Suprapubic skin (tissue), 4 donors: ENCODE measurements at regions not wholly inside any gene's neighbourhood (a gene's known extent, or its start where the extent isn't known, plus 50 kb on each side); places are given as distances from the start of the nearest gene placed in this dataset.

Source experiments
- DNase-seq, 2 donors: peaks; one replicate each; pipeline ENCODE4 v3.0.0-alpha.2; 2019; ENCODE audit warnings: low spot score in 2 of 2
- H3K27ac ChIP-seq: fragments of 200-600 bp; sonication (generic); one replicate; pipeline ENCODE4 v1.5.1; 2019
- H3K27me3 ChIP-seq: fragments of 200-600 bp; sonication (generic); one replicate; pipeline ENCODE4 v1.5.1; 2019
- H3K36me3 ChIP-seq: fragments of 200-600 bp; sonication (generic); one replicate; pipeline ENCODE4 v1.5.1; 2019
- H3K4me1 ChIP-seq: fragments of 200-600 bp; sonication (generic); one replicate; pipeline ENCODE4 v1.5.1; 2019
- H3K4me3 ChIP-seq: fragments of 200-600 bp; sonication (generic); one replicate; pipeline ENCODE4 v1.5.1; 2019; ENCODE audit warnings: mild to moderate bottlenecking
- H3K9me3 ChIP-seq: fragments of 200-600 bp; sonication (generic); one replicate; pipeline ENCODE4 v1.5.1; 2019
- EP300 ChIP-seq: sonication (generic); formaldehyde crosslinking; IDR thresholded peaks from one replicate; pipeline ENCODE4 v1.6.1; 2017; ENCODE audit warnings: antibody characterized with exemption
- POLR2A ChIP-seq, 2 donors: fragments of 450-650 bp; IDR thresholded peaks; one replicate each; pipeline ENCODE4 v1.6.1; 2017; ENCODE audit warnings: antibody characterized with exemption in 2 of 2, mild to moderate bottlenecking in 2 of 2, moderate library complexity in 2 of 2
- POLR2AphosphoS5 ChIP-seq, 3 donors: sonication (generic); formaldehyde crosslinking; IDR thresholded peaks; one replicate each; pipeline ENCODE4 v1.6.1; 2017; ENCODE audit warnings: antibody characterized with exemption in 3 of 3
- WGBS: methylation state at CpG from one replicate; pipeline ENCODE4 v1.1.5; 2018; 5-methylcytosine and 5-hydroxymethylcytosine counted together
- TF ChIP-seq, protein P1 (sequence below), 2 donors: fragments of 200-600 bp in 1 of 2; fragments of 450-650 bp in 1 of 2; sonication (generic) in 1 of 2; IDR thresholded peaks; one replicate each; pipeline ENCODE4 v1.5.1; 2016 to 2019; ENCODE audit warnings: antibody characterized with exemption in 2 of 2, mild to moderate bottlenecking in 1 of 2, moderate library complexity in 1 of 2

DNA sequence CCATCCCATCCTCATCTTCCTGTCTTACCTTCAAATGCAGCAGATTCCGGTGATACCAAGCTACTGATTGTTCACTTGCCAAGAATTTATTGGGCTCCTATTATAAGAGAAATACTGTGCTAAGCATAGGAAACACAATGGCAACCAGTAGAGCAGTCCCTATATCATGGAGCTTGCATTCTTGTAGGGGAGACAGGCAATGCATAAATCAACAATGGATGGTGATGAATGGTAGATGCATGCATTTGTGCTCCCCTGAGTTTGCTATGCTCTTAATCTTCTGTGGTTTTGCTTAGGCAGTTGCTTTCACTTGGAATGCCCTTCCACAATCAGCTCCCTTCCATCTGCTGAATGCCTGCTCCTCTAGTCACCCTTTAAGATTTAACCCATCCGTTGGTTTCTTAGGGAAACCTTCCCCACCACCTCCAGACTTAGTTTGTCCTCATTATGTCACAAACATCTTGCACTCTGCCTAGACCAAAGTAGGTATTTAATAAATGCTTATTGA, 200.2 kb upstream of the TOX3 start:
- Histone ChIP-seq H3K27ac (no peak overlapping the region), H3K27me3 (no peaks in the 10 kb centered on the region), H3K9me3 (no peaks in the 10 kb centered on the region), H3K4me3 (no peak overlapping the region), H3K36me3 (no peaks in the 10 kb centered on the region), H3K4me1 (no peaks in the 10 kb centered on the region)
- WGBS, result 79% methylated on average over 2 of the region's 2 CpGs
- TF ChIP-seq EP300, result no peak
- TF ChIP-seq, protein P1, sequence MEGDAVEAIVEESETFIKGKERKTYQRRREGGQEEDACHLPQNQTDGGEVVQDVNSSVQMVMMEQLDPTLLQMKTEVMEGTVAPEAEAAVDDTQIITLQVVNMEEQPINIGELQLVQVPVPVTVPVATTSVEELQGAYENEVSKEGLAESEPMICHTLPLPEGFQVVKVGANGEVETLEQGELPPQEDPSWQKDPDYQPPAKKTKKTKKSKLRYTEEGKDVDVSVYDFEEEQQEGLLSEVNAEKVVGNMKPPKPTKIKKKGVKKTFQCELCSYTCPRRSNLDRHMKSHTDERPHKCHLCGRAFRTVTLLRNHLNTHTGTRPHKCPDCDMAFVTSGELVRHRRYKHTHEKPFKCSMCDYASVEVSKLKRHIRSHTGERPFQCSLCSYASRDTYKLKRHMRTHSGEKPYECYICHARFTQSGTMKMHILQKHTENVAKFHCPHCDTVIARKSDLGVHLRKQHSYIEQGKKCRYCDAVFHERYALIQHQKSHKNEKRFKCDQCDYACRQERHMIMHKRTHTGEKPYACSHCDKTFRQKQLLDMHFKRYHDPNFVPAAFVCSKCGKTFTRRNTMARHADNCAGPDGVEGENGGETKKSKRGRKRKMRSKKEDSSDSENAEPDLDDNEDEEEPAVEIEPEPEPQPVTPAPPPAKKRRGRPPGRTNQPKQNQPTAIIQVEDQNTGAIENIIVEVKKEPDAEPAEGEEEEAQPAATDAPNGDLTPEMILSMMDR (IDR thresholded peaks at IDR 0.05), result no peak
- no peak for TF ChIP-seq POLR2A (IDR thresholded peaks at IDR 0.05)
- TF ChIP-seq POLR2AphosphoS5 (IDR thresholded peaks at IDR 0.05), result no peak
- DNase-seq, result no peak

DNA sequence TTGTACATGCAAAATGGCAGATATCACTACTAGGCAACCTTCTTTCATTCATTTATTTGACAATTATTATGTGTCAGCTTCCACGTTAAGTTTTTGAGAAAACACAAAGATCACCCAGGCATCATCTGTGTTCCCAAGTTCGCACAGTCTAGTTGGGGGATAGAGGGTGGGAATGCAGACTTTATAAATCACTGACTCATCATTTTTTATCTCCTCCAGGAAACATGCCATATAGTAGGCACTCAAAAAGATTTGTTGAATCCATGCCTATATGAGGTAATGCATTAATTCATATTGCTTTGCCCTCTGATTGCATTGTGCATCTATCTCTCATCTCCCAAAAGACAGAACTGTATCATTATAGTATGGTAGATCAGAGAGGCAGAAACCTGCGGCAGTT, 196.8 kb upstream of the TOX3 start:
- no peaks in the 10 kb centered on the region for H3K27me3 ChIP-seq
- no peak for TF ChIP-seq POLR2A (IDR thresholded peaks at IDR 0.05)
- no peak for TF ChIP-seq POLR2AphosphoS5 (IDR thresholded peaks at IDR 0.05)
- TF ChIP-seq, protein P1 (IDR thresholded peaks at IDR 0.05), result no peak
- TF ChIP-seq EP300, result no peak
- no peaks in the 10 kb centered on the region for H3K4me1 ChIP-seq
- no peak for DNase-seq
- H3K27ac ChIP-seq, result no peak overlapping the region
- no peaks in the 10 kb centered on the region for H3K9me3 ChIP-seq
- no peak overlapping the region for H3K4me3 ChIP-seq
- no peaks in the 10 kb centered on the region for H3K36me3 ChIP-seq
- WGBS, result 89% methylated on average over 3 of the region's 3 CpGs

DNA sequence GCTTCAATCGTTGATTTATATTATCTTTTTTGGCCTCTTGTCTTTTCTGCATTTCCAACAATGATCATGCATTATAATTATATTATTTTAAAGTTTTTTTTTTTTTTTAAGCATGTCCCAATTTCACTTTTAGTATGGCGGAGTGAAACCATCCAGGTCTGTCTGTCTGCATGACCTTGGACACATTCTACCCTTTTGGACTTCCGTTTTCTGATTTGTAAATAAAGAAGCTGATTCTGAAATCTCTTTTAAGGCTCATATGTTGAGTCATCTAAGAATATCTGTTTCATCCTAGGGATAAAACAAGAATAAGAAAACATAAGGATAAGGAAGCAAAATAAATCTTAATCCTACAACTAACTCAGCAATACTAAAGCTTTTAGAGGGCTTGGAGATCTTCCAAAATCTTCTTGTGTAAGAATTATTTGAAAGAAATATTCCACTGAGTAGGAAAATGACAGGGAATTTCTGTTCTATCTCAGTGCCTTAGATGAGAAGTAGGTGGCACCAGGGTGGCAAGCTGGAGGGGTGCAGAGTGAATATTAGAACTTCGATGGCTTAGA, 195.7 kb upstream of the TOX3 start:
- Histone ChIP-seq H3K4me1 (no peaks in the 10 kb centered on the region), H3K27ac (no peak overlapping the region), H3K27me3 (no peaks in the 10 kb centered on the region), H3K9me3 (no peaks in the 10 kb centered on the region), H3K4me3 (no peak overlapping the region), H3K36me3 (no peaks in the 10 kb centered on the region)
- DNase-seq, result no peak
- TF ChIP-seq POLR2A (IDR thresholded peaks at IDR 0.05) (no peak), EP300 (no peak), POLR2AphosphoS5 (IDR thresholded peaks at IDR 0.05) (no peak)
- TF ChIP-seq, protein P1 (IDR thresholded peaks at IDR 0.05), result no peak
- whole genome bisulfite sequencing, result 82% methylated on average over 4 of the region's 4 CpGs

DNA sequence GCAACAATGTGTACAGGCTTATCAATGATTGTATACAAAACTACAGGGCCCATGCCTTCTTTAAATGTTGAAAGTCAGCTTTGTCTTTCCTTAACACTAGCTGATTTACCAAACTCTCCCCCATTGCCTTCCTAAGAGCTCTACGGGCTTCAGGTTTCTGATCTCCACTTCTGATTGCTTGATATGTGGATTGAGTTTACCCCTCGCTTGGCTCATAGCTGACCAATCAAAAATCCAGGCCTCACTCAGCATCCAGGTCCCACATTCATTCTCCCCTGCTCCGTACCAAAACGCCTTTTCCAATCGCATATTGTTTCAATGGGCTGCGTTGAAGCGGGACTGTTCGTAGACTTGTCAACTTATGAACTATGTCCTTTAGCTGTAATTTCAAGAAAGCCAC, 195.1 kb upstream of the TOX3 start:
- Histone ChIP-seq H3K36me3 (no peaks in the 10 kb centered on the region), H3K4me1 (no peaks in the 10 kb centered on the region), H3K27me3 (no peaks in the 10 kb centered on the region), H3K4me3 (no peak overlapping the region), H3K27ac (no peak overlapping the region), H3K9me3 (no peaks in the 10 kb centered on the region)
- no peak for DNase-seq
- TF ChIP-seq, protein P1 (IDR thresholded peaks at IDR 0.05), result no peak
- TF ChIP-seq POLR2A (IDR thresholded peaks at IDR 0.05) (no peak), POLR2AphosphoS5 (IDR thresholded peaks at IDR 0.05) (no peak), EP300 (no peak)
- WGBS, result 91% methylated on average over 8 of the region's 8 CpGs

DNA sequence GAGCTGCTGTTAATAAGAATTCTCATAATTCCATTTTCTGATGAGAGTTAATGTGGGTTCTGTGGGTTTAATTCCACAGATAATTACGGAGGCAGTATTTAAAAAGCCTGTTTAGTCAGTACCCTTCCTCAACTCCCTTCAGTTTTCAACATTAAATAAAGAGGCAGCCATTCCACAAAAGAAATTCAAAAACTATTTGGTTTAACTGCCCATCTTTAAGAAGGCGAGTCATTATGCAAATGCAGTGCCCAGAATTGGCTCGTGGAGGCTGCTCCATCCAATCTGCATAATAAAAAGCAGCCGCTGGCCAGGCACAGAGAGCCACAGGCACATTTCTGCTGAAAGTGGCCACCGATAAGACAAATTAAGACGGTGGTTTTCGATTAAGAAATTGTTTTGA, 194.4 kb upstream of the TOX3 start:
- Histone ChIP-seq H3K27ac (no peak overlapping the region), H3K4me1 (no peaks in the 10 kb centered on the region), H3K4me3 (no peak overlapping the region), H3K36me3 (no peaks in the 10 kb centered on the region), H3K27me3 (no peaks in the 10 kb centered on the region), H3K9me3 (no peaks in the 10 kb centered on the region)
- WGBS, result 29% methylated on average over 7 of the region's 7 CpGs
- no peak for TF ChIP-seq EP300
- DNase-seq, result no peak

DNA sequence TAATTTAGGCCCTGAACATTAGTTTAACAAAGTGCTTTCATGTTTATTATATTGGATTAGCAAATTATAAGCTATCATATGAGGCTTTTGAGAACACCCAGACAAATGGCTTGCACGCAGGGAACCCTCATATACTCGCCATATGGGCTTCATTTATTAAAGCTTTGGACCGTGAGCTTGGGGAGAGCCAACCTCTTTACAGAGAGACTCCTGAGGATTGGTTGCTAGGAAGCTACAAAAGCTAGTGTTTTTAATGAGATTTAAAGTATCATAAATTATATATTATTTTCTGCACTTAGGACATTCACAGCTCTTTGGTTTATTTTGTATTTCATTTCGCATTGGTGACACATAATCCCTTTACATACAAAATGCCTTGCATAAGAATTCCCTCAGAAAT, 193.8 kb upstream of the TOX3 start:
- Histone ChIP-seq H3K27me3 (no peaks in the 10 kb centered on the region), H3K4me3 (no peak overlapping the region), H3K9me3 (no peaks in the 10 kb centered on the region), H3K4me1 (no peaks in the 10 kb centered on the region), H3K36me3 (no peaks in the 10 kb centered on the region), H3K27ac (no peak overlapping the region)
- 66% methylated on average over 4 of the region's 4 CpGs for WGBS
- DNase-seq, result no peak
- TF ChIP-seq, protein P1 (IDR thresholded peaks at IDR 0.05), result no peak
- no peak for TF ChIP-seq POLR2AphosphoS5 (IDR thresholded peaks at IDR 0.05)
